ENCODE measurements at regions not wholly inside any gene's neighbourhood (a gene's known extent, or its start where the extent isn't known, plus 50 kb on each side); places are given as distances from the start of the nearest gene placed in this dataset.

DNA sequence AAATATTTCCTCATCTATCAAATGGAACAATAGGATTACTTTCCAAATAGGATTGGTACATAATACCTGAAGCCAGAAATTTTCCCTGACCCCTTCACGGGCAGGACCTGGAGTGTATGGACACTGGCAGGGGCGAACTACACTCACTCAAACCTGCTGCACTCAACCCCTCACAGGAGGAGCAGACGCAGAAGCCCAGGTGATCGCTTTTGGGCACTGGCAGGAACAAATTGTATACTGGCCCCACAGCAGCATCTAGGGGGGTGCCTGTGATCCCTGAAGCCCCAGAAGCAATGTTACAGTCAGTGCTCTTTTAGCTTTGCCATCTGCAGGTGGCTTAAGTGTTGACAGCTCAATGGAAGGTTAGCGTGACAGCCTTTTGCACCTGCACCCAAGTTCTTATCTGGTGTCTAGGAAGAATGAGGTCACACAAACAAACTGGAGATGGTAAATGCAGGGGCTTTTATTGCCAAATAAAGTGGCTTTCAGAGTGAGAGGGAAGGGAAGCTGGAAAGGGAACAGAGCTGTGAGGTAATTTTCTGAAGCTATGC, 199.2 kb upstream of the NEGR1 start:
- H3K9ac ChIP-seq (ENCODE audit: low read length), result no peak overlapping the region
- CTCF ChIA-PET, result no interaction called here
- H2AFZ ChIP-seq (ENCODE audit: insufficient read depth, low read depth, low read length, poor library complexity, severe bottlenecking), result no peak overlapping the region
- TF ChIP-seq EZH2 (IDR thresholded peaks at IDR 0.05; ENCODE audit: borderline replicate concordance, insufficient read depth, low read depth, low read length, poor library complexity, severe bottlenecking) (no peak), CTCF (IDR thresholded peaks at IDR 0.05) (no peak)
- no peaks in the 10 kb centered on the region for H3K79me2 ChIP-seq (ENCODE audit: control insufficient read depth, insufficient read depth, low read length)
- WGBS (ENCODE audit: insufficient coverage), result 87% methylated on average over 1 of the region's 5 CpGs
- no peak for DNase-seq
- no peak overlapping the region for H3K4me3 ChIP-seq (ENCODE audit: control extremely low read depth in 1 of 5, extremely low read depth in 1 of 5, insufficient read depth in 1 of 5, low read depth in 2 of 5, low read length in 4 of 5)
- peaks cover 0 to 3% (median 0%) of the 10 kb centered on the region in 3 donors for H3K9me3 ChIP-seq (ENCODE audit: control extremely low read depth in 1 of 3, control insufficient read depth in 2 of 3, insufficient read depth in 1 of 3, low read length in 2 of 3)
- H3K4me2 ChIP-seq (replicated peaks; ENCODE audit: low read depth, low read length, poor library complexity, severe bottlenecking), result no peak overlapping the region
- H3K36me3 ChIP-seq (replicated peaks in 1 of 2; ENCODE audit: control extremely low read depth in 1 of 2, control insufficient read depth in 1 of 2, extremely low read depth in 1 of 2, insufficient read depth in 2 of 2, low read length in 1 of 2), result no peaks in the 10 kb centered on the region
- no peak overlapping the region for H3K4me3 Mint-ChIP-seq
- no peaks in the 10 kb centered on the region for H3K4me1 ChIP-seq (ENCODE audit: control insufficient read depth in 2 of 2, insufficient read depth in 2 of 2, low read length in 2 of 2)
- H3K27me3 Mint-ChIP-seq, result no peaks in the 10 kb centered on the region
- H4K20me1 ChIP-seq (ENCODE audit: control insufficient read depth, insufficient read depth, low read length, poor library complexity, severe bottlenecking), result no peaks in the 10 kb centered on the region
- H3K4me1 Mint-ChIP-seq, result no peaks in the 10 kb centered on the region
- no peaks in the 10 kb centered on the region for H3K9me3 Mint-ChIP-seq (ENCODE audit: insufficient read depth)
- no peak overlapping the region for H3K27ac Mint-ChIP-seq
- ATAC-seq (ENCODE audit: low read depth), result no peak
- no peak overlapping the region for H3K27ac ChIP-seq (ENCODE audit: low read length in 2 of 2)
- POLR2A ChIA-PET, result no interaction called here
- intact Hi-C loops (cut with micrococcal nuclease), result no loop called here
- H3K27me3 ChIP-seq (replicated peaks in 1 of 4; ENCODE audit: control extremely low read depth in 1 of 4, control insufficient read depth in 3 of 4, insufficient read depth in 4 of 4, low read length in 3 of 4), result no peaks in the 10 kb centered on the region

DNA sequence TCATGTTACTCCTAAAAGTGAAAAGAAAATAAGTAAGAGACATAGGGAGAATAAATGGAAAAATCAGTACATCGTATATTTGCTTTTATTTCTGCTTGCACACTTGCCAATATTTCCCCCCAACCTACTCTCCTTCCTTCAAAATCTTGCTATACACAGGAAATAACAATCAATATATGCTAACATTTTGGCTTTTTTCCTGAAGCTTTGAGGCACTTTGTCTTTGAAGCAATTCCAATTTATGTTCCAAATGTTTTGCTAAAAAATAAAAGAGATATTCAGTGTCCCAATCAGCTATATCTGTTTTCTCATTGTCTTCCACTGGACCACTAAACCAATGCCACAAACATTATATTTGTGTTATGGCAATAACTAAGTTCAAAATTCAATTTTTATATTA, 184.0 kb upstream of the NEGR1 start:
- H3K4me1 Mint-ChIP-seq, result no peaks in the 10 kb centered on the region
- ChIA-PET POLR2A (no interaction called here), CTCF (no interaction called here)

More for the DNA sequence above, 184.0 kb upstream of the NEGR1 start:
- no peak for ATAC-seq (ENCODE audit: low read depth)
- DNase-seq, result no peak
- Histone ChIP-seq H3K4me3 (ENCODE audit: control extremely low read depth in 1 of 5, extremely low read depth in 1 of 5, insufficient read depth in 1 of 5, low read depth in 2 of 5, low read length in 4 of 5) (no peak overlapping the region), H3K27me3 (replicated peaks in 1 of 4; ENCODE audit: control extremely low read depth in 1 of 4, control insufficient read depth in 3 of 4, insufficient read depth in 4 of 4, low read length in 3 of 4) (no peaks in the 10 kb centered on the region), H3K9ac (ENCODE audit: low read length) (no peak overlapping the region), H3K9me3 (ENCODE audit: control extremely low read depth in 1 of 3, control insufficient read depth in 2 of 3, insufficient read depth in 1 of 3, low read length in 2 of 3) (no peaks in the 10 kb centered on the region), H3K4me2 (replicated peaks; ENCODE audit: low read depth, low read length, poor library complexity, severe bottlenecking) (no peak overlapping the region), H3K27ac (ENCODE audit: low read length in 2 of 2) (no peak overlapping the region), H3K79me2 (ENCODE audit: control insufficient read depth, insufficient read depth, low read length) (no peaks in the 10 kb centered on the region), H4K20me1 (ENCODE audit: control insufficient read depth, insufficient read depth, low read length, poor library complexity, severe bottlenecking) (no peaks in the 10 kb centered on the region), H3K36me3 (replicated peaks in 1 of 2; ENCODE audit: control extremely low read depth in 1 of 2, control insufficient read depth in 1 of 2, extremely low read depth in 1 of 2, insufficient read depth in 2 of 2, low read length in 1 of 2) (no peaks in the 10 kb centered on the region), H2AFZ (ENCODE audit: insufficient read depth, low read depth, low read length, poor library complexity, severe bottlenecking) (no peak overlapping the region), H3K4me1 (ENCODE audit: control insufficient read depth in 2 of 2, insufficient read depth in 2 of 2, low read length in 2 of 2) (no peaks in the 10 kb centered on the region)
- no CpG with 5 or more reads among the region's 1 CpG for WGBS (ENCODE audit: insufficient coverage)
- intact Hi-C loops (cut with micrococcal nuclease), result no loop called here
- H3K4me3 Mint-ChIP-seq, result no peak overlapping the region
- no peaks in the 10 kb centered on the region for H3K27me3 Mint-ChIP-seq
- TF ChIP-seq EZH2 (IDR thresholded peaks at IDR 0.05; ENCODE audit: borderline replicate concordance, insufficient read depth, low read depth, low read length, poor library complexity, severe bottlenecking), result no peak
- TF ChIP-seq CTCF (IDR thresholded peaks at IDR 0.05), result no peak
- no peak overlapping the region for H3K27ac Mint-ChIP-seq
- H3K9me3 Mint-ChIP-seq (ENCODE audit: insufficient read depth), result peaks cover 2% of the 10 kb centered on the region

All from B cell (primary cell).